Neural progenitor cell (in vitro differentiated cells): ENCODE measurements at regions not wholly inside any gene's neighbourhood (a gene's known extent, or its start where the extent isn't known, plus 50 kb on each side); places are given as distances from the start of the nearest gene placed in this dataset.
A peak's percentile ranks its signal among the peaks of the same experiment; 100 is the strongest.

Source experiments
- DNase-seq: peaks from one replicate; pipeline ENCODE4 v3.0.0-alpha.2; 2016; ENCODE audit warnings: low spot score
- H2AFZ ChIP-seq: fragments of 200-600 bp; sonication (generic); replicated peaks from 2 replicates; pipeline ENCODE4 v1.6.1; 2016; ENCODE audit warnings: antibody characterized with exemption
- H3F3A ChIP-seq: fragments of 200-600 bp; sonication (generic); 2 replicates; pipeline ENCODE4 v1.6.1; 2016; ENCODE audit warnings: antibody characterized with exemption, low read depth
- H3K27ac ChIP-seq: fragments of 200-600 bp; sonication (generic); 2 replicates; pipeline ENCODE4 v1.5.1; 2016; ENCODE audit warnings: mild to moderate bottlenecking
- H3K27me3 ChIP-seq: fragments of 200-600 bp; sonication (generic); 2 replicates; pipeline ENCODE4 v1.6.1; 2016; ENCODE audit warnings: mild to moderate bottlenecking, moderate library complexity
- H3K36me3 ChIP-seq: fragments of 200-600 bp; sonication (generic); 2 replicates; pipeline ENCODE4 v1.5.1; 2016
- H3K4me1 ChIP-seq: fragments of 200-600 bp; sonication (generic); 2 replicates; pipeline ENCODE4 v1.6.1; 2016; ENCODE audit warnings: mixed run types
- H3K4me2 ChIP-seq: fragments of 200-600 bp; sonication (generic); 2 replicates; pipeline ENCODE4 v1.6.1; 2016
- H3K4me3 ChIP-seq: fragments of 200-600 bp; sonication (generic); 2 replicates; pipeline ENCODE4 v1.5.1; 2016
- H3K79me2 ChIP-seq: fragments of 200-600 bp; sonication (generic); 2 replicates; pipeline ENCODE4 v1.6.1; 2016; ENCODE audit warnings: low read depth
- H3K9ac ChIP-seq: fragments of 200-600 bp; sonication (generic); 2 replicates; pipeline ENCODE4 v1.6.1; 2016
- H3K9me3 ChIP-seq: fragments of 200-600 bp; sonication (generic); 2 replicates; pipeline ENCODE4 v1.5.1; 2016; ENCODE audit warnings: low read depth
- H4K20me1 ChIP-seq: fragments of 200-600 bp; sonication (generic); 2 replicates; pipeline ENCODE4 v1.6.1; 2016; ENCODE audit warnings: low read depth
- H3K27ac Mint-ChIP-seq: 3 replicates; pipeline ENCODE4 v1.8.0; 2021; ENCODE audit warnings: mixed read lengths
- H3K27me3 Mint-ChIP-seq: 2 replicates; pipeline ENCODE4 v1.8.0; 2022; ENCODE audit warnings: low read depth, mild to moderate bottlenecking, inconsistent platforms, moderate library complexity, mixed read lengths; ENCODE audit not compliant: insufficient read depth
- H3K36me3 Mint-ChIP-seq: 3 replicates; pipeline ENCODE4 v1.8.0; 2021; ENCODE audit warnings: mixed read lengths
- H3K4me1 Mint-ChIP-seq: 3 replicates; pipeline ENCODE4 v1.8.0; 2021; ENCODE audit warnings: mixed read lengths
- H3K4me3 Mint-ChIP-seq: 3 replicates; pipeline ENCODE4 v1.8.0; 2021; ENCODE audit warnings: mild to moderate bottlenecking, moderate library complexity, mixed read lengths
- H3K9me3 Mint-ChIP-seq: 3 replicates; pipeline ENCODE4 v1.8.0; 2020; ENCODE audit warnings: mixed read lengths
- EZH2 ChIP-seq: fragments of 200-600 bp; sonication (generic); IDR thresholded peaks from 2 replicates; pipeline ENCODE4 v1.6.1; 2017; ENCODE audit warnings: antibody characterized with exemption, mild to moderate bottlenecking, moderate library complexity
- EZH2phosphoT487 ChIP-seq: fragments of 200-600 bp; sonication (generic); IDR thresholded peaks from 2 replicates; pipeline ENCODE4 v1.6.1; 2017; ENCODE audit warnings: antibody characterized with exemption
- TF ChIP-seq, protein P1 (sequence below): fragments of 200-600 bp; sonication (generic); IDR thresholded peaks from 2 replicates; pipeline ENCODE4 v1.5.1; 2017; ENCODE audit warnings: antibody characterized with exemption, mild to moderate bottlenecking

DNA sequence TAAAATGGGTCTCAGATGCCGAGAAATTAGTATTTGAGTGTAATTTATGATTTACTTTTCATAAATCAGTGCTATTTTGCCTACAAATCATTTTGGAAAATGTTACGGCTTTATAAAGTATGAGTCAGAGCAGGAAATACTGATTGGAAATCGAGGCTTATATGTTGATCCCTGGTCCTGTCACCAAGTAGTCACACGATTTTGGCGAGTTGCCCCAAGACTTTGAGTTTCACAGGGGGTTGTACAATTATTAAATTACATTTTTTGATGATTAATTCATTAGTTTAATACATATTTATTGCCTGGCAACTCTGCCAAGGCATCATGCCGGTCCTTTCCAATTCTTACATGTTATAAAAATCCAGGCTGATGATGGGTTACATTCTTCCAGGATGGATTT, 443.9 kb upstream of the KLF4 start:
- Mint-ChIP-seq H3K36me3 (no peaks in the 10 kb centered on the region), H3K4me1 (no peaks in the 10 kb centered on the region), H3K4me3 (no peak overlapping the region), H3K9me3 (peaks cover 4% of the 10 kb centered on the region), H3K27ac (no peak overlapping the region), H3K27me3 (no peaks in the 10 kb centered on the region)
- no peak overlapping the region for H3K9ac ChIP-seq
- no peak for DNase-seq
- H2AFZ ChIP-seq: no peak overlapping the region
- H3F3A ChIP-seq: no peaks in the 10 kb centered on the region
- H3K79me2 ChIP-seq: no peaks in the 10 kb centered on the region
- no peak for TF ChIP-seq EZH2
- TF ChIP-seq, protein P1, sequence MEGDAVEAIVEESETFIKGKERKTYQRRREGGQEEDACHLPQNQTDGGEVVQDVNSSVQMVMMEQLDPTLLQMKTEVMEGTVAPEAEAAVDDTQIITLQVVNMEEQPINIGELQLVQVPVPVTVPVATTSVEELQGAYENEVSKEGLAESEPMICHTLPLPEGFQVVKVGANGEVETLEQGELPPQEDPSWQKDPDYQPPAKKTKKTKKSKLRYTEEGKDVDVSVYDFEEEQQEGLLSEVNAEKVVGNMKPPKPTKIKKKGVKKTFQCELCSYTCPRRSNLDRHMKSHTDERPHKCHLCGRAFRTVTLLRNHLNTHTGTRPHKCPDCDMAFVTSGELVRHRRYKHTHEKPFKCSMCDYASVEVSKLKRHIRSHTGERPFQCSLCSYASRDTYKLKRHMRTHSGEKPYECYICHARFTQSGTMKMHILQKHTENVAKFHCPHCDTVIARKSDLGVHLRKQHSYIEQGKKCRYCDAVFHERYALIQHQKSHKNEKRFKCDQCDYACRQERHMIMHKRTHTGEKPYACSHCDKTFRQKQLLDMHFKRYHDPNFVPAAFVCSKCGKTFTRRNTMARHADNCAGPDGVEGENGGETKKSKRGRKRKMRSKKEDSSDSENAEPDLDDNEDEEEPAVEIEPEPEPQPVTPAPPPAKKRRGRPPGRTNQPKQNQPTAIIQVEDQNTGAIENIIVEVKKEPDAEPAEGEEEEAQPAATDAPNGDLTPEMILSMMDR: no peak
- TF ChIP-seq EZH2phosphoT487: no peak
- H3K9me3 ChIP-seq: no peaks in the 10 kb centered on the region
- H3K36me3 ChIP-seq: no peaks in the 10 kb centered on the region
- H3K4me2 ChIP-seq: no peak overlapping the region
- no peak overlapping the region for H3K27ac ChIP-seq
- peaks cover 7% of the 10 kb centered on the region for H3K4me1 ChIP-seq
- no peaks in the 10 kb centered on the region for H4K20me1 ChIP-seq
- H3K4me3 ChIP-seq: no peak overlapping the region
- H3K27me3 ChIP-seq: no peaks in the 10 kb centered on the region

- H3K27me3 ChIP-seq: no peaks in the 10 kb centered on the region
- no peak overlapping the region for H3K4me2 ChIP-seq
- no peak overlapping the region for H3K27ac ChIP-seq
- no peak overlapping the region for H3K9ac ChIP-seq
- Mint-ChIP-seq H3K4me1 (no peaks in the 10 kb centered on the region), H3K27me3 (no peaks in the 10 kb centered on the region), H3K36me3 (no peaks in the 10 kb centered on the region), H3K9me3 (peaks cover 4% of the 10 kb centered on the region), H3K27ac (no peak overlapping the region), H3K4me3 (no peak overlapping the region)
- H3F3A ChIP-seq: no peaks in the 10 kb centered on the region
- peaks cover 7% of the 10 kb centered on the region for H3K4me1 ChIP-seq
- H3K4me3 ChIP-seq: no peak overlapping the region
- H3K79me2 ChIP-seq: no peaks in the 10 kb centered on the region
- no peaks in the 10 kb centered on the region for H4K20me1 ChIP-seq
- no peaks in the 10 kb centered on the region for H3K9me3 ChIP-seq
- TF ChIP-seq, protein P1: no peak
- TF ChIP-seq EZH2: no peak
- no peak for TF ChIP-seq EZH2phosphoT487
- peak; percentile 9 for DNase-seq
- H2AFZ ChIP-seq: no peak overlapping the region
- H3K36me3 ChIP-seq: no peaks in the 10 kb centered on the region
These were observed 443.5 kb upstream of the KLF4 start for GRCh38 chr9:107933097-107933496.

- Histone ChIP-seq H3K27me3 (no peaks in the 10 kb centered on the region), H3K9me3 (no peaks in the 10 kb centered on the region), H3K79me2 (no peaks in the 10 kb centered on the region), H3K27ac (no peak overlapping the region), H3K9ac (no peak overlapping the region), H3F3A (no peaks in the 10 kb centered on the region), H3K36me3 (no peaks in the 10 kb centered on the region), H3K4me1 (peaks cover 7% of the 10 kb centered on the region), H3K4me3 (no peak overlapping the region), H4K20me1 (no peaks in the 10 kb centered on the region), H2AFZ (no peak overlapping the region), H3K4me2 (no peak overlapping the region)
- no peaks in the 10 kb centered on the region for H3K27me3 Mint-ChIP-seq
- H3K4me3 Mint-ChIP-seq: no peak overlapping the region
- peaks cover 4% of the 10 kb centered on the region for H3K9me3 Mint-ChIP-seq
- no peak overlapping the region for H3K27ac Mint-ChIP-seq
- H3K36me3 Mint-ChIP-seq: no peaks in the 10 kb centered on the region
- DNase-seq: no peak
- H3K4me1 Mint-ChIP-seq: no peaks in the 10 kb centered on the region
- TF ChIP-seq, protein P1: no peak
- no peak for TF ChIP-seq EZH2
- no peak for TF ChIP-seq EZH2phosphoT487
These were observed 443.0 kb upstream of the KLF4 start for GRCh38 chr9:107932601-107933000.
